ENCODE measurements at regions not wholly inside any gene's neighbourhood (a gene's known extent, or its start where the extent isn't known, plus 50 kb on each side); places are given as distances from the start of the nearest gene placed in this dataset.
A peak's percentile ranks its signal among the peaks of the same experiment; 100 is the strongest.

DNA sequence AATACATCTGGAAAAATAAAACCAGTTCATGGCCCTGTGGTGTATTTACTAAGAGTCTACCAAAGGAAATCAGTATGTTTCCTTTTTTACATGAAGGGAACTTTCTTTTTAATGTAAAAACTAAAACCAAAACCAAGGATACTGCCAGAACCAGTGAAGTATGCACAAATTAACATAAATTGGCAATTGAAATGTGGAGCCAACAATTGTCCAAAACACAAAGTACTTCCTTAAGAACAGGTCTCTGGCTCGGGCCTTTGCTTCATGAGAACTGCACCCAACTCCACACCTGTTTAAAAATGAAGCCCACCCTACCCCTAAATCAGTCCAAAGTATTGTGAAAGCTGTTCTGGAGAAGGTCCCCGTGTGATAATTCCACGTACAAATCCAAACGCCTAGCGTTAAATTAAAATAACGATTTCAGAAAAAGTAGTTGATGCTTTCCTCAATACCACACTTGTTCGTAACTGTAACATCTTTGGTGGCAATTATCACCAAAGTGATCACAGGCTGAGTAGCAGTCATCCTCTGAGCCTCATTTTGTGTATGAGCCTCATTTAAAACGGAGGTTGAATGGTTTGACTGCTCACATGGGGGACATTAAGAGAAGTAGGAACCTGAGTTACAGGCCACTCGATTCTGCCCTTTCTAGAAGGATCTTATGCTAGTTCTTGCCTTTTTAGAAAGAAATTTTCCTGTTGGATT lies 93.0 kb downstream of the GEMIN8 start:
- H3K4me1 ChIP-seq (ENCODE audit: insufficient read depth, low read length, poor library complexity, severe bottlenecking), result no peaks in the 10 kb centered on the region
- ChIA-PET CTCF (no interaction called here), POLR2A (ENCODE audit: low non-redundant PET) (no interaction called here)
- no peak overlapping the region for H3K27ac ChIP-seq (ENCODE audit: low read depth, low read length, poor library complexity, severe bottlenecking)
- H3K36me3 ChIP-seq (ENCODE audit: insufficient read depth, low read length, poor library complexity, severe bottlenecking), result no peaks in the 10 kb centered on the region
- H3K9me3 ChIP-seq (ENCODE audit: low read depth, low read length, poor library complexity, severe bottlenecking), result no peaks in the 10 kb centered on the region
- peaks cover 54% of the 10 kb centered on the region for H3K27me3 ChIP-seq (replicated peaks; ENCODE audit: insufficient read depth, low read depth, low read length, poor library complexity)
- DNase-seq (ENCODE audit: low spot score), result no peak
- no peak overlapping the region for H3K4me3 ChIP-seq (ENCODE audit: low read depth, low read length, poor library complexity, severe bottlenecking)
- no peak for TF ChIP-seq EZH2 (IDR thresholded peaks at IDR 0.05; ENCODE audit: borderline replicate concordance, low read depth, low read length, poor library complexity, severe bottlenecking)
- TF ChIP-seq, protein P1, sequence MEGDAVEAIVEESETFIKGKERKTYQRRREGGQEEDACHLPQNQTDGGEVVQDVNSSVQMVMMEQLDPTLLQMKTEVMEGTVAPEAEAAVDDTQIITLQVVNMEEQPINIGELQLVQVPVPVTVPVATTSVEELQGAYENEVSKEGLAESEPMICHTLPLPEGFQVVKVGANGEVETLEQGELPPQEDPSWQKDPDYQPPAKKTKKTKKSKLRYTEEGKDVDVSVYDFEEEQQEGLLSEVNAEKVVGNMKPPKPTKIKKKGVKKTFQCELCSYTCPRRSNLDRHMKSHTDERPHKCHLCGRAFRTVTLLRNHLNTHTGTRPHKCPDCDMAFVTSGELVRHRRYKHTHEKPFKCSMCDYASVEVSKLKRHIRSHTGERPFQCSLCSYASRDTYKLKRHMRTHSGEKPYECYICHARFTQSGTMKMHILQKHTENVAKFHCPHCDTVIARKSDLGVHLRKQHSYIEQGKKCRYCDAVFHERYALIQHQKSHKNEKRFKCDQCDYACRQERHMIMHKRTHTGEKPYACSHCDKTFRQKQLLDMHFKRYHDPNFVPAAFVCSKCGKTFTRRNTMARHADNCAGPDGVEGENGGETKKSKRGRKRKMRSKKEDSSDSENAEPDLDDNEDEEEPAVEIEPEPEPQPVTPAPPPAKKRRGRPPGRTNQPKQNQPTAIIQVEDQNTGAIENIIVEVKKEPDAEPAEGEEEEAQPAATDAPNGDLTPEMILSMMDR (conservative IDR thresholded peaks at IDR 0.05; ENCODE audit: low read depth, low read length), result no peak
- intact Hi-C loops (cut with micrococcal nuclease; ENCODE audit: unreplicated experiment), result no loop called here
- TSS peak; percentile 59 for BruUV-seq (replicated peaks)

DNA sequence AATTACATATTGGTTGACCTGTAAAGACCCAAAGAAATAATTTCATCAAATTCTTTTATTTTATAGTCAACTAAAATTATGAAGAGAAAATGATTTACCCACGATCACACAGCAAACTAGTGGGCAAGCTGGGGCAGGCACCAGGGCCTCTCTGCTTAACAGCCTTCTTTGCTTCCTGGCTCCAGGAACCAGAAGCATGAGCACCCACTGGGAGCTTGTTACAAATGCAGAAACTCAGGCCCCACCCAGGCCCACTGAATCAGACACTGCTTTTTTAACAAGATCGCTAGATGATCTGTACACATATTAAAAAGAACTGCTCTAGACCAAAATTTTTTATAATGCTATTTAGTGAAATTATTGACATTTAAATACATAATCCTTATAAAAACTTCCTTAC lies 95.0 kb downstream of the GEMIN8 start:
- Histone ChIP-seq H3K4me3 (ENCODE audit: low read depth, low read length, poor library complexity, severe bottlenecking) (no peak overlapping the region), H3K9me3 (ENCODE audit: low read depth, low read length, poor library complexity, severe bottlenecking) (no peaks in the 10 kb centered on the region), H3K36me3 (ENCODE audit: insufficient read depth, low read length, poor library complexity, severe bottlenecking) (no peaks in the 10 kb centered on the region), H3K27me3 (replicated peaks; ENCODE audit: insufficient read depth, low read depth, low read length, poor library complexity) (peaks cover 38% of the 10 kb centered on the region), H3K4me1 (ENCODE audit: insufficient read depth, low read length, poor library complexity, severe bottlenecking) (no peaks in the 10 kb centered on the region), H3K27ac (ENCODE audit: low read depth, low read length, poor library complexity, severe bottlenecking) (no peak overlapping the region)
- no TSS peak for BruUV-seq (replicated peaks)
- no peak for TF ChIP-seq EZH2 (IDR thresholded peaks at IDR 0.05; ENCODE audit: borderline replicate concordance, low read depth, low read length, poor library complexity, severe bottlenecking)
- TF ChIP-seq, protein P1 (conservative IDR thresholded peaks at IDR 0.05; ENCODE audit: low read depth, low read length), result no peak
- intact Hi-C loops (cut with micrococcal nuclease; ENCODE audit: unreplicated experiment), result no loop called here
- ChIA-PET POLR2A (ENCODE audit: low non-redundant PET) (no interaction called here), CTCF (no interaction called here)
- DNase-seq (ENCODE audit: low spot score), result no peak

DNA sequence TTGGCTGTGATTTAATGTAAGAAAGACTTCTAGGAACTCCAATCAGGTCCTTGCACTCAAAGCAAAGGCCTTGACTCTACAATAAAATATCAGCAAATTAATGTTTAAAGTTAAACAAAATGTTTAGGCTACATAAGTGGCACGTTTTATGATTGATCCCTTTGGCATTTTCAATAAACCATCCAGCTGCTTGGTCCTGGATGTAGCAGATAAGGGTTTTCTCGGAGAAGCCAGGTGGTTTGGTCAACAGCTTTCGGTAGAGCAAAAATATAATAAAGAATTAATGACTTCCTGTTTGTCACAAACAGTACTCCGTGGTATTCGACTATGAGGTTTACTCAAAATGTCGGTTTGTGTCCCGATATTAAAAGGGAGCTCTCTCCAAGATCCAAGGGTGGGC lies 95.8 kb downstream of the GEMIN8 start:
- BruUV-seq (replicated peaks), result no TSS peak
- CTCF ChIA-PET, result no interaction called here
- POLR2A ChIA-PET (ENCODE audit: low non-redundant PET), result interaction anchor here (0.6 kb wide), 1 partner anchor 967 kb away, joined by 3 read pairs; no protein-coding TSS in a partner anchor
- Histone ChIP-seq H3K9me3 (ENCODE audit: low read depth, low read length, poor library complexity, severe bottlenecking) (no peaks in the 10 kb centered on the region), H3K36me3 (ENCODE audit: insufficient read depth, low read length, poor library complexity, severe bottlenecking) (no peaks in the 10 kb centered on the region), H3K4me1 (ENCODE audit: insufficient read depth, low read length, poor library complexity, severe bottlenecking) (no peaks in the 10 kb centered on the region), H3K27ac (ENCODE audit: low read depth, low read length, poor library complexity, severe bottlenecking) (no peak overlapping the region), H3K4me3 (ENCODE audit: low read depth, low read length, poor library complexity, severe bottlenecking) (no peak overlapping the region), H3K27me3 (replicated peaks; ENCODE audit: insufficient read depth, low read depth, low read length, poor library complexity) (peaks cover 29% of the 10 kb centered on the region)
- no peak for TF ChIP-seq EZH2 (IDR thresholded peaks at IDR 0.05; ENCODE audit: borderline replicate concordance, low read depth, low read length, poor library complexity, severe bottlenecking)
- TF ChIP-seq, protein P1 (conservative IDR thresholded peaks at IDR 0.05; ENCODE audit: low read depth, low read length), result no peak
- DNase-seq (ENCODE audit: low spot score), result no peak
- intact Hi-C loops (cut with micrococcal nuclease; ENCODE audit: unreplicated experiment), result no loop called here
